SU-DHL-6 (cell line): ENCODE measurements at regions not wholly inside any gene's neighbourhood (a gene's known extent, or its start where the extent isn't known, plus 50 kb on each side); places are given as distances from the start of the nearest gene placed in this dataset.

Source experiments
- H2AFZ ChIP-seq: fragments of 200-600 bp; sonication (generic); 2 replicates; pipeline ENCODE4 v1.6.1; 2014; ENCODE audit warnings: low read depth, mild to moderate bottlenecking, moderate library complexity, mixed read lengths, antibody characterized with exemption, low read length; ENCODE audit not compliant: severe bottlenecking
- H3F3A ChIP-seq: fragments of 200-600 bp; shearing (Covaris generic); 2 replicates; pipeline ENCODE4 v1.6.0; 2016; ENCODE audit warnings: antibody characterized with exemption, mild to moderate bottlenecking; ENCODE audit not compliant: insufficient read depth
- H3K27ac ChIP-seq: fragments of 200-600 bp; sonication (generic); 2 replicates; pipeline ENCODE4 v1.5.1; 2016; ENCODE audit warnings: low read depth, mild to moderate bottlenecking, low read length, moderate library complexity, mixed read lengths
- H3K27me3 ChIP-seq: fragments of 200-600 bp; sonication (generic), shearing (Covaris generic); 2 replicates; pipeline ENCODE4 v1.6.0; 2014; ENCODE audit warnings: mild to moderate bottlenecking, low read length
- H3K36me3 ChIP-seq: fragments of 200-600 bp; sonication (generic); 2 replicates; pipeline ENCODE4 v1.6.1; 2014; ENCODE audit warnings: mild to moderate bottlenecking, low read length, mixed read lengths
- H3K4me2 ChIP-seq: fragments of 300-600, 200-600 bp; shearing (Covaris generic), sonication (generic); 2 replicates; pipeline ENCODE4 v1.6.0; 2014; ENCODE audit warnings: low read length, low read depth, mild to moderate bottlenecking; ENCODE audit not compliant: poor library complexity, severe bottlenecking
- H3K4me3 ChIP-seq: fragments of 200-600 bp; sonication (generic); 2 replicates; pipeline ENCODE4 v1.5.1; 2014; ENCODE audit warnings: antibody characterized with exemption, low read length, mild to moderate bottlenecking, mixed read lengths; ENCODE audit not compliant: insufficient read depth, poor library complexity, severe bottlenecking
- H3K79me2 ChIP-seq: fragments of 200-600 bp; sonication (generic); 2 replicates; pipeline ENCODE4 v1.6.1; 2014; ENCODE audit warnings: mild to moderate bottlenecking, low read length, moderate library complexity; ENCODE audit not compliant: insufficient read depth
- H3K9ac ChIP-seq: fragments of 200-600 bp; sonication (generic); 2 replicates; pipeline ENCODE4 v1.7.0; 2014; ENCODE audit warnings: mild to moderate bottlenecking, low read length
- H3K9me2 ChIP-seq: fragments of 200-600 bp; sonication (generic); replicated peaks from 2 replicates; pipeline ENCODE4 v1.6.1; 2014; ENCODE audit warnings: low read length; ENCODE audit not compliant: insufficient read depth
- H3K9me3 ChIP-seq: fragments of 200-600 bp; sonication (generic); 2 replicates; pipeline ENCODE4 v1.6.1; 2014; ENCODE audit warnings: low read length, mixed read lengths; ENCODE audit not compliant: insufficient read depth
- H4K20me1 ChIP-seq: fragments of 200-600 bp; sonication (generic); 2 replicates; pipeline ENCODE4 v1.6.1; 2014; ENCODE audit warnings: low read depth, mild to moderate bottlenecking, antibody characterized with exemption, low read length, moderate library complexity, mixed read lengths
- CTCF ChIP-seq: fragments of 200-600 bp; sonication (generic); IDR thresholded peaks from one replicate; pipeline ENCODE4 v1.5.1; 2017; ENCODE audit warnings: antibody characterized with exemption, mild to moderate bottlenecking, low read length, moderate library complexity; ENCODE audit not compliant: insufficient read depth, poor library complexity, severe bottlenecking
- EZH2phosphoT487 ChIP-seq: fragments of 200-600 bp; sonication (generic), shearing (Covaris generic); conservative IDR thresholded peaks from 2 replicates; pipeline ENCODE4 v1.6.1; 2018; ENCODE audit warnings: mild to moderate bottlenecking, antibody characterized with exemption, low read length, moderate library complexity, mixed read lengths

GRCh38 chr2:225117051-225117716, 74.9 kb upstream of the DOCK10 start:
- Histone ChIP-seq H3K79me2 (no peaks in the 10 kb centered on the region), H3K9me3 (no peaks in the 10 kb centered on the region), H3K9me2 (no peaks in the 10 kb centered on the region), H3K27ac (no peak overlapping the region), H3F3A (no peaks in the 10 kb centered on the region), H3K4me2 (no peak overlapping the region), H2AFZ (no peak overlapping the region), H3K4me3 (no peak overlapping the region), H4K20me1 (no peaks in the 10 kb centered on the region), H3K9ac (no peak overlapping the region), H3K36me3 (no peaks in the 10 kb centered on the region), H3K27me3 (no peaks in the 10 kb centered on the region)
- no peak for TF ChIP-seq EZH2phosphoT487
- no peak for TF ChIP-seq CTCF

DNA sequence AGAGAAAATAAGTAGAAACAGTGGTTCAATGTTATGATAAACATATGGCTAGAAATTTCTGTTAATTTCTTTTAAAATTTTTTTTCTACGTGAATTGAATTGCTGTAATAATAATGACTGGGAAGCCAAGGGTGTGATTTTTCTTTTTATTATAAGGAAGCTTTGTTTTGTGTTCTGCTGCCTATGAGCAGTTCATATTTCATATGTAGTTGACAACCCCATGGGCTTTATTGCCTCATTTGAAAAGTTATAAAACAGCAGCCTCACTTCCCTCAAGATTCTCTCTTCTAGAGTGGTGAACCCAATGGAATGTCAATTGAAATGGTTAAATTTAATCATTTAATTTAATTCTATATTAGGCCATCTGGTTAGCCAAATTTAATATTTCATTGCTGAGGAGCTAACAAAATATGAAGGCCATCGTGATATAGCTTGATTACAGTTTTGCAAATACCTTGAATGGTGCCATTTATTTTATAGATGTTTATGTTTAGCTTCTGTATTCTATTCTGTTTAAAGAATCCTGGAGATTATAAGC, 72.6 kb upstream of the DOCK10 start:
- no peaks in the 10 kb centered on the region for H3K27me3 ChIP-seq
- no peaks in the 10 kb centered on the region for H3K36me3 ChIP-seq
- H2AFZ ChIP-seq: no peak overlapping the region
- TF ChIP-seq CTCF (no peak), EZH2phosphoT487 (no peak)
- no peaks in the 10 kb centered on the region for H3K79me2 ChIP-seq
- no peak overlapping the region for H3K27ac ChIP-seq
- no peaks in the 10 kb centered on the region for H4K20me1 ChIP-seq
- no peaks in the 10 kb centered on the region for H3F3A ChIP-seq
- H3K9me2 ChIP-seq: no peaks in the 10 kb centered on the region
- no peaks in the 10 kb centered on the region for H3K9me3 ChIP-seq
- no peak overlapping the region for H3K4me2 ChIP-seq
- H3K4me3 ChIP-seq: no peak overlapping the region
- no peak overlapping the region for H3K9ac ChIP-seq

GRCh38 chr2:225113371-225114015, 71.2 kb upstream of the DOCK10 start:
- no peaks in the 10 kb centered on the region for H3K9me3 ChIP-seq
- TF ChIP-seq EZH2phosphoT487 (no peak), CTCF (no peak)

More at GRCh38 chr2:225113371-225114015, 71.2 kb upstream of the DOCK10 start:
- Histone ChIP-seq H4K20me1 (no peaks in the 10 kb centered on the region), H3K79me2 (no peaks in the 10 kb centered on the region), H3K27ac (no peak overlapping the region), H3K9ac (no peak overlapping the region), H3F3A (no peaks in the 10 kb centered on the region), H2AFZ (no peak overlapping the region), H3K36me3 (no peaks in the 10 kb centered on the region), H3K27me3 (no peaks in the 10 kb centered on the region), H3K4me2 (no peak overlapping the region), H3K9me2 (no peaks in the 10 kb centered on the region), H3K4me3 (no peak overlapping the region)
